ENCODE measurements at regions not wholly inside any gene's neighbourhood (a gene's known extent, or its start where the extent isn't known, plus 50 kb on each side); places are given as distances from the start of the nearest gene placed in this dataset.

DNA sequence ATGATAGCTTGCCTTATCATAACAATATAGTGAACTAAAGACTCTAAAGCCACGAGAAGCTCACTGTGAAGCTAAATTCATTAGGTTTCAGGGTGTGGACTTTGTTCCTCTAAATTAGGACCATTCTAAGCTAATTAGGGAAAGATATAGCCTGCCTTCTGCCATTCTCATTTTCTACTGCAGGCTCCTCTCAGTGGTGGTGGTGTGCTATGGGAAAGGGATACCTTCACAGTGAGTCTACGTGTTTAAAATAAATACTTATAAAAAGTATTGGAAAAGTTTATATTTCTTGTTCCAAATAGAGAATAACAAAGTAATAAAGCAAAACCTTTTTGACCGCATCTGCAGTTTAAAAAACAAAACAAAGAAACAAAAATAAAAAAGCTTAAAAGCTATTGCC, 327.7 kb downstream of the PAPSS1 start:
- Histone ChIP-seq H3K79me2 (ENCODE audit: low read depth) (no peaks in the 10 kb centered on the region), H3F3A (ENCODE audit: insufficient read depth, low read depth) (no peaks in the 10 kb centered on the region), H3K27ac (no peak overlapping the region), H3K36me3 (ENCODE audit: low read depth) (no peaks in the 10 kb centered on the region), H3K9me2 (ENCODE audit: insufficient read depth) (no peaks in the 10 kb centered on the region), H3K4me2 (no peak overlapping the region; the same call in 1 of the 2 replicates), H3K9me3 (ENCODE audit: insufficient read depth, low read depth) (no peaks in the 10 kb centered on the region), H3K27me3 (ENCODE audit: insufficient read depth, low read depth) (no peaks in the 10 kb centered on the region), H3K4me1 (replicated peaks; ENCODE audit: insufficient read depth) (no peaks in the 10 kb centered on the region), H3K4me3 (no peak overlapping the region), H4K20me1 (ENCODE audit: insufficient read depth) (no peaks in the 10 kb centered on the region), H2AFZ (no peak overlapping the region)
- DNase-seq: no peak
- TF ChIP-seq EZH2 (IDR thresholded peaks at IDR 0.05; ENCODE audit: low read depth) (no peak), CTCF (conservative IDR thresholded peaks at IDR 0.05) (no peak)
- no TSS peak for BruUV-seq (replicated peaks)
- ChIA-PET CTCF (no interaction called here), POLR2A (ENCODE audit: unreplicated experiment) (no interaction called here)
- intact Hi-C loops (cut with micrococcal nuclease; ENCODE audit: unreplicated experiment): no loop called here

- CTCF ChIA-PET: no interaction called here
- intact Hi-C loops (cut with micrococcal nuclease; ENCODE audit: unreplicated experiment): no loop called here
- Histone ChIP-seq H3K27me3 (ENCODE audit: insufficient read depth, low read depth) (no peaks in the 10 kb centered on the region), H3K36me3 (ENCODE audit: low read depth) (no peaks in the 10 kb centered on the region), H3K9me2 (ENCODE audit: insufficient read depth) (no peaks in the 10 kb centered on the region), H3F3A (ENCODE audit: insufficient read depth, low read depth) (no peaks in the 10 kb centered on the region), H3K27ac (no peak overlapping the region), H3K9me3 (ENCODE audit: insufficient read depth, low read depth) (no peaks in the 10 kb centered on the region), H3K4me3 (no peak overlapping the region), H3K79me2 (ENCODE audit: low read depth) (no peaks in the 10 kb centered on the region), H3K4me2 (no peak overlapping the region), H2AFZ (no peak overlapping the region), H4K20me1 (ENCODE audit: insufficient read depth) (no peaks in the 10 kb centered on the region), H3K4me1 (replicated peaks; ENCODE audit: insufficient read depth) (no peaks in the 10 kb centered on the region)
- BruUV-seq (replicated peaks): no TSS peak
- DNase-seq: no peak
- POLR2A ChIA-PET (ENCODE audit: unreplicated experiment): no interaction called here
- TF ChIP-seq EZH2 (IDR thresholded peaks at IDR 0.05; ENCODE audit: low read depth) (no peak), CTCF (conservative IDR thresholded peaks at IDR 0.05) (no peak)
Measured at GRCh38 chr4:107391630-107392028, 328.4 kb downstream of the PAPSS1 start.

- Histone ChIP-seq H3K79me2 (ENCODE audit: low read depth) (no peaks in the 10 kb centered on the region), H3K4me2 (no peak overlapping the region), H3K27me3 (ENCODE audit: insufficient read depth, low read depth) (no peaks in the 10 kb centered on the region), H3F3A (ENCODE audit: insufficient read depth, low read depth) (no peaks in the 10 kb centered on the region), H3K36me3 (ENCODE audit: low read depth) (no peaks in the 10 kb centered on the region), H3K9me2 (ENCODE audit: insufficient read depth) (no peaks in the 10 kb centered on the region), H3K9me3 (ENCODE audit: insufficient read depth, low read depth) (no peaks in the 10 kb centered on the region), H3K4me1 (replicated peaks; ENCODE audit: insufficient read depth) (no peaks in the 10 kb centered on the region), H4K20me1 (ENCODE audit: insufficient read depth) (no peaks in the 10 kb centered on the region), H3K4me3 (no peak overlapping the region), H2AFZ (no peak overlapping the region), H3K27ac (no peak overlapping the region)
- no peak for TF ChIP-seq CTCF (conservative IDR thresholded peaks at IDR 0.05)
- TF ChIP-seq EZH2 (IDR thresholded peaks at IDR 0.05; ENCODE audit: low read depth): no peak
- CTCF ChIA-PET: no interaction called here
- BruUV-seq (replicated peaks): no TSS peak
- no peak for DNase-seq
- intact Hi-C loops (cut with micrococcal nuclease; ENCODE audit: unreplicated experiment): no loop called here
- POLR2A ChIA-PET (ENCODE audit: unreplicated experiment): no interaction called here
Measured at GRCh38 chr4:107391009-107391629, 328.9 kb downstream of the PAPSS1 start.
